ENCODE measurements at regions not wholly inside any gene's neighbourhood (a gene's known extent, or its start where the extent isn't known, plus 50 kb on each side); places are given as distances from the start of the nearest gene placed in this dataset.

DNA sequence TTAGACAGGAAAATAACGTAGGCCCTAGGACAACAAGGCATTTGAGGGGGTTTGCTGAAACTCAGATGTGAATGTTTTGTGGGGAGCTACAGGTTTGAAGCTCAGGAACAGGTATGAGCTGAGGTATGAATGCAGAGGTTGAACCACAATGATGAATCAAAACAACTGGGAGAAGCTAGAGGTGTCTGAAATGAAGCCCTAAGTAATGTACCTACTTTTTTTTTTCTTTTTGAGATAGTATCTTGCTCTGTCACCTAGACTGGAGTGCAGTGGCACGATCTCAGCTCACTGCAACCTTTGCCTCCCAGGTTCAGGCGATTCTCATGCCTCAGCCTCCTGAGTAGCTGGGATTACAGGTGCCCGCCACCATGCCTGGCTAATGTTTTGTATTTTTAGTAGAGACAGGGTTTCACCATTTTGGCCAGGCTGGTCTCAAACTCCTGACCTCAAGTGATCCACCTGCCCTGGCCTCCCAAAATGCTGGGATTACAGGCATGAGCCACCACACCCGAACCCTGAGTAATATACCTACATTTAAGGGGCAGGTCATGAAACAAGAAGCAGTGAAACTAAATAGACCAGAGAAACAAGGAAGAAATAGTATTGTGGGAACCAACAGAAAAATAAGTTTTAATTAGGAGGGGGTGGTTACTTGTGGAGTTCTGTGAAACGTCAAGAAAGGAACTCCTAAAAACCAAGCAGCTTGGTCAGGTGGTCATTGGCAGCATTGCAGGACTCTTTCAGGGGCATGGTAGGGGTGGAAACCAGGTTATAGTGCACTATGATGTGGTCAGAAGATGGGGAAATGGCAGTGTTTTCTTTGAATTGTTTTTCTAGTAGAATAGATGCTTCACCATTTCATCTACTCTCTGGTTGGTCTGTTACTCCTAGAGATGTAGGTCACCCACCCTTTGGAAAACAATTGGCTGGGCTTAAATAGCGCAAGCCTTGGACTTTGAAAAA lies 138.1 kb downstream of the CD164 start:
- H3K4me2 ChIP-seq: no peak overlapping the region
- no peak overlapping the region for H3K4me3 ChIP-seq
- no peaks in the 10 kb centered on the region for H4K20me1 ChIP-seq (ENCODE audit: insufficient read depth)
- no peak for TF ChIP-seq EZH2 (IDR thresholded peaks at IDR 0.05; ENCODE audit: low read depth)
- TF ChIP-seq, protein P1, sequence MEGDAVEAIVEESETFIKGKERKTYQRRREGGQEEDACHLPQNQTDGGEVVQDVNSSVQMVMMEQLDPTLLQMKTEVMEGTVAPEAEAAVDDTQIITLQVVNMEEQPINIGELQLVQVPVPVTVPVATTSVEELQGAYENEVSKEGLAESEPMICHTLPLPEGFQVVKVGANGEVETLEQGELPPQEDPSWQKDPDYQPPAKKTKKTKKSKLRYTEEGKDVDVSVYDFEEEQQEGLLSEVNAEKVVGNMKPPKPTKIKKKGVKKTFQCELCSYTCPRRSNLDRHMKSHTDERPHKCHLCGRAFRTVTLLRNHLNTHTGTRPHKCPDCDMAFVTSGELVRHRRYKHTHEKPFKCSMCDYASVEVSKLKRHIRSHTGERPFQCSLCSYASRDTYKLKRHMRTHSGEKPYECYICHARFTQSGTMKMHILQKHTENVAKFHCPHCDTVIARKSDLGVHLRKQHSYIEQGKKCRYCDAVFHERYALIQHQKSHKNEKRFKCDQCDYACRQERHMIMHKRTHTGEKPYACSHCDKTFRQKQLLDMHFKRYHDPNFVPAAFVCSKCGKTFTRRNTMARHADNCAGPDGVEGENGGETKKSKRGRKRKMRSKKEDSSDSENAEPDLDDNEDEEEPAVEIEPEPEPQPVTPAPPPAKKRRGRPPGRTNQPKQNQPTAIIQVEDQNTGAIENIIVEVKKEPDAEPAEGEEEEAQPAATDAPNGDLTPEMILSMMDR (conservative IDR thresholded peaks at IDR 0.05): no peak
- H3K79me2 ChIP-seq (ENCODE audit: low read depth): no peaks in the 10 kb centered on the region
- BruUV-seq (replicated peaks): no TSS peak
- peaks cover 14% of the 10 kb centered on the region for H3K4me1 ChIP-seq (replicated peaks; ENCODE audit: insufficient read depth)
- no peaks in the 10 kb centered on the region for H3K9me2 ChIP-seq (ENCODE audit: insufficient read depth)
- intact Hi-C loops (cut with micrococcal nuclease; ENCODE audit: unreplicated experiment): no loop called here
- H3K36me3 ChIP-seq (ENCODE audit: low read depth): no peaks in the 10 kb centered on the region
- peaks cover 4% of the 10 kb centered on the region; the same call in 1 of the 2 replicates for H3F3A ChIP-seq (ENCODE audit: insufficient read depth, low read depth)
- CTCF ChIA-PET: no interaction called here
- H3K9me3 ChIP-seq (ENCODE audit: insufficient read depth, low read depth): no peaks in the 10 kb centered on the region
- no peak overlapping the region for H3K27ac ChIP-seq
- DNase-seq: no peak
- no peak overlapping the region; the same call in 1 of the 2 replicates for H2AFZ ChIP-seq
- H3K27me3 ChIP-seq (ENCODE audit: insufficient read depth, low read depth): no peaks in the 10 kb centered on the region
- POLR2A ChIA-PET (ENCODE audit: unreplicated experiment): interaction anchor here (0.7 kb wide), 1 partner anchor 686 kb away, joined by 5 read pairs; no protein-coding TSS in a partner anchor

DNA sequence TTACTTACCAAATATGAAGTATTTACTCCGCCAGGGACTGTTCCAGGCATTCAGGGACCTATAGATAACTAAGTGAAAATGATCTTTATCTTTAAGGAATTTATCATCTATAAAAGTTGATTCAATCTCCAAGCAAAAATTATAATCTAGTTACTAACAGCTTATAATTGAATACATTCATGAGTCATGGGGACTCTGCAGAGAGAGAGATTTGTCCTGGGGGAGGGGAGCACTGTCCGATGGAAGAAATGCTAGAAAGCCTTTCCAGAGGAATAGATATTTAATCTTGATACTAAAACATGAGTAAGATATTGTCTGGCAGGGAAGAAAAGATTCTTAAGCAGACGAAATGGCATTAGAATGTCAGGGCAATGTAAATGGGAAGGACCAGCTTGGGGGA lies 139.3 kb downstream of the CD164 start:
- Histone ChIP-seq H3K27me3 (ENCODE audit: insufficient read depth, low read depth) (no peaks in the 10 kb centered on the region), H3K9me3 (ENCODE audit: insufficient read depth, low read depth) (no peaks in the 10 kb centered on the region), H3K27ac (no peak overlapping the region), H3F3A (ENCODE audit: insufficient read depth, low read depth) (peaks cover 6% of the 10 kb centered on the region; the same call in 1 of the 2 replicates), H3K4me1 (replicated peaks; ENCODE audit: insufficient read depth) (peaks cover 22% of the 10 kb centered on the region), H3K36me3 (ENCODE audit: low read depth) (no peaks in the 10 kb centered on the region), H2AFZ (no peak overlapping the region), H3K4me3 (no peak overlapping the region), H3K9me2 (ENCODE audit: insufficient read depth) (no peaks in the 10 kb centered on the region), H4K20me1 (ENCODE audit: insufficient read depth) (no peaks in the 10 kb centered on the region), H3K79me2 (ENCODE audit: low read depth) (no peaks in the 10 kb centered on the region), H3K4me2 (no peak overlapping the region)
- POLR2A ChIA-PET (ENCODE audit: unreplicated experiment): no interaction called here
- DNase-seq: no peak
- intact Hi-C loops (cut with micrococcal nuclease; ENCODE audit: unreplicated experiment): no loop called here
- TF ChIP-seq EZH2 (IDR thresholded peaks at IDR 0.05; ENCODE audit: low read depth): no peak
- TF ChIP-seq, protein P1 (conservative IDR thresholded peaks at IDR 0.05): no peak
- CTCF ChIA-PET: no interaction called here
- BruUV-seq (replicated peaks): no TSS peak

DNA sequence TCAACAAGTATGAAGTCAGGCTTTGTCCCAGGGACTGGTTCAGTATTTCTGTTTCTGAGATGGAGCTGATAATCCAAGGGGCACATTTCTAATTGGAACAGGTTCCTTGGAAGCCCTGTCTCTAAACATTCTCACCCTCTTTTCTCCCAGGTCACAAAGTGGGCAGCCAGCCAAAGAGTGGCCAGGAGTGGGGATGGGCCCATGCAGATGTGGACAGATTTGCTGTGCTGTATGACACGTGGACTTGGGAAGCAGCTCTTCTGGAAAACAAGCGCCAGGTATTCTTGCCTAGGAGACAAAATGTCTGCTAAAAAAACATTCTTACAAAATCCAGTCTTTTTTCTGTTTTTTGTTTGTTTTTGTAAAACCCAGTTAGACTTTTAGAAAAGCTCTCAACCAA lies 140.2 kb downstream of the CD164 start:
- CTCF ChIA-PET: no interaction called here
- BruUV-seq (replicated peaks): no TSS peak
- POLR2A ChIA-PET (ENCODE audit: unreplicated experiment): no interaction called here
- Histone ChIP-seq H3K27ac (no peak overlapping the region), H3K4me1 (replicated peaks; ENCODE audit: insufficient read depth) (peaks cover 22% of the 10 kb centered on the region), H3K9me2 (ENCODE audit: insufficient read depth) (no peaks in the 10 kb centered on the region), H3K79me2 (ENCODE audit: low read depth) (no peaks in the 10 kb centered on the region), H3K9me3 (ENCODE audit: insufficient read depth, low read depth) (no peaks in the 10 kb centered on the region), H4K20me1 (ENCODE audit: insufficient read depth) (no peaks in the 10 kb centered on the region), H3K4me3 (no peak overlapping the region), H3K36me3 (ENCODE audit: low read depth) (no peaks in the 10 kb centered on the region), H3K27me3 (ENCODE audit: insufficient read depth, low read depth) (no peaks in the 10 kb centered on the region), H3K4me2 (no peak overlapping the region), H3F3A (ENCODE audit: insufficient read depth, low read depth) (peaks cover 6% of the 10 kb centered on the region; the same call in 1 of the 2 replicates), H2AFZ (no peak overlapping the region)
- intact Hi-C loops (cut with micrococcal nuclease; ENCODE audit: unreplicated experiment): no loop called here
- DNase-seq: no peak
- TF ChIP-seq EZH2 (IDR thresholded peaks at IDR 0.05; ENCODE audit: low read depth): no peak
- TF ChIP-seq, protein P1 (conservative IDR thresholded peaks at IDR 0.05): no peak

Measured in PC-9 (cell line).